ENCODE measurements at regions not wholly inside any gene's neighbourhood (a gene's known extent, or its start where the extent isn't known, plus 50 kb on each side); places are given as distances from the start of the nearest gene placed in this dataset.

DNA sequence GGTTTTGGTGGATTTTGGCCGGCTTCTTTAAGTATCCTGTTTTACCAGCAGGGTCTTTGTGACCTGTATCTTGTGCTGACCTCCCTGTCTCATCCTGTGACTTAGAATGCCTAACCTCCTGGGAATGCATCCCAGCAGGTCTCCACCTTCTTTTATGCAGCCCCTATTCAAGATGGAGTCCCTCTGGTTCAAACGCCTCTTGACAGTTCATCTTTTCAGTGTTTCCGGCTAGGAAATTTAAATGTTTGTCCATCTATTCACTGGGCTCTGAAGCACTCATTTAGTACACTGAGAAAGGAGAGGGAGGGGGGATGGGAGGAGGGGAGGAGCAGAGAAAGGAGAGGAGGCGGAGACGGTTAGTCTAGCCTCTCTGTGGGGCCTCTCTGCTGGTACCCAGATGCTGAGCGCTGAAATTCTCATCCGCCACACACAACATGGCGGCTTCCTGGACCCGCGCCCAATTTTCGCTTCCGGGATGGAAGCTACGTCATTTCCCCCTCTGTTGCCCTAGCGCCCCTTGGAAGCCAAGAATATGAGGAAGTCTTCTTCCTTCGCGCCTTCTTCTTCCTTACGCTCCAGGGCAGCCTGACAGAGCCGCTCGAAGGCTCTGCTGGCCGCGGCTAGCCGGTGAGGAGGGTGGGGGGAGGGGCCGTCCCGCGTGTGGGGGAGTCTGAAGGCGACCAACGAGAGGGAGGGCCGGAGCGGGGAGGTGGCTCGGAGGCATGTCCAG, 69.0 kb upstream of the SYT13 start:
- TF ChIP-seq, protein P1, sequence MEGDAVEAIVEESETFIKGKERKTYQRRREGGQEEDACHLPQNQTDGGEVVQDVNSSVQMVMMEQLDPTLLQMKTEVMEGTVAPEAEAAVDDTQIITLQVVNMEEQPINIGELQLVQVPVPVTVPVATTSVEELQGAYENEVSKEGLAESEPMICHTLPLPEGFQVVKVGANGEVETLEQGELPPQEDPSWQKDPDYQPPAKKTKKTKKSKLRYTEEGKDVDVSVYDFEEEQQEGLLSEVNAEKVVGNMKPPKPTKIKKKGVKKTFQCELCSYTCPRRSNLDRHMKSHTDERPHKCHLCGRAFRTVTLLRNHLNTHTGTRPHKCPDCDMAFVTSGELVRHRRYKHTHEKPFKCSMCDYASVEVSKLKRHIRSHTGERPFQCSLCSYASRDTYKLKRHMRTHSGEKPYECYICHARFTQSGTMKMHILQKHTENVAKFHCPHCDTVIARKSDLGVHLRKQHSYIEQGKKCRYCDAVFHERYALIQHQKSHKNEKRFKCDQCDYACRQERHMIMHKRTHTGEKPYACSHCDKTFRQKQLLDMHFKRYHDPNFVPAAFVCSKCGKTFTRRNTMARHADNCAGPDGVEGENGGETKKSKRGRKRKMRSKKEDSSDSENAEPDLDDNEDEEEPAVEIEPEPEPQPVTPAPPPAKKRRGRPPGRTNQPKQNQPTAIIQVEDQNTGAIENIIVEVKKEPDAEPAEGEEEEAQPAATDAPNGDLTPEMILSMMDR (IDR thresholded peaks at IDR 0.05), result no peak
- TF ChIP-seq POLR2A (IDR thresholded peaks at IDR 0.05), result peak in 2 of 3 donors; percentile 16 to 17

Measured in body of pancreas (tissue), 4 donors.